ENCODE measurements at regions not wholly inside any gene's neighbourhood (a gene's known extent, or its start where the extent isn't known, plus 50 kb on each side); places are given as distances from the start of the nearest gene placed in this dataset.
A peak's percentile ranks its signal among the peaks of the same experiment; 100 is the strongest.
"Not testable (repeated sequence)": the region's sequence is repeated elsewhere in the genome, so short reads cannot be mapped to it uniquely, and the experiment has no call there.

DNA sequence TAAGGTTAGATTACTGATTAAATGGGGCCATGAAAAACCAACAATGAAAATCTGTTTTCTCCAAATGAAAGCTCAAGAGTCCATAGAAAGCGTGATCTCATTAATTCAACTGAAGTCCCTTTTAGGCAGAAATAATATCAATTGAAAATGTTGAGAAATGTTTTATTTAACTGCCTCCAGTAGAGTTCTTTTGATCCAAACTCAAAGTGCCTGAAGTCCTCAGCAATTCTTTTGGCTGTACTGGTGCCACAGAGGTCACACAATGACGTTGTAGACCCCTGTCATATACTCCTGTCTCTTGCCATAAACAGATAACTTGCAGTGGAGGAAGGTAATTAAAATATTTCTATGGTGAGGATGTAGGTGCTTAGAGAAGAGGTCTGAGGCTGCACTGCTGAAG is 1420.5 kb downstream of the CDH12 start:
- ATAC-seq (no peak), DNase-seq (ENCODE audit: missing footprints) (no peak)
- intact Hi-C loops (cut with DNase I), result no loop called here

DNA sequence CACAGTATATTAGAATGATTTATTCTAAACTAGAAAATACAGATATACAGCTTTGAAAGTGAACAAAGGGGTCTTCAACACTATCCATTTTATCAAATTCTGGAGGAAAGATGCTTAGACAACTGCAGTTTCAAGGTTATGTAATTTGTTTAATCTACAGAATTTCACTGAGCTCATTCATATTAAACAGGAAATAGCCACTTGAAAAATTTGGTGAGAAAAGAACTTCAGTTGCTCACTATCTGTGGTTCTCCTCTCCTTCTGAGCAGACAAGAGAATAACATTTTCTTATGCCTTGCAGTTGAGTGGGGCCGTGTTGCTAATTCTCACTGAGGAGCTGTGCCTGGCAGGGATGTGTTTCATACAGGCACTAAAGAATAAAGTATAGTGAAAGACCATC is 1428.2 kb downstream of the CDH12 start:
- ATAC-seq (no peak), DNase-seq (ENCODE audit: missing footprints) (no peak)
- intact Hi-C loops (cut with DNase I), result no loop called here

DNA sequence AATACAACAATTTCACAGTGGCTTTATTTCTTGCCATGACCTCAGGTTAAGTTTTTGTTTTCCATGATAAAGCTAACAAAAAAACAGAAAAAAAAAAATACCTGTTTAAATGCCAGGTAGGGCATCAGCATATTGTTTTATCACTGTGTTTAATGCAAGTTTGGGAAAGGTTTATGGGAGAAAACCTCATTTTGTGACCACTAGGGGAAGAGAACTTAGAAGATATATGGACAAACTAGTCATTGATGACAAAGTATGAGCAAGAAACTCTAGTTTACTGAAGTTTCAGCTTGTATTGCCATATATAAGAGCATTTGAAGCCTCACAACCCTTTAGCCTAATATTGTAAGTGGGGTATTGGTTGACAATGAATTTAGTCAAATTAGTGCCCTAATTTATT is 1431.4 kb upstream of the CDH18 start:
- intact Hi-C loops (cut with DNase I), result no loop called here
- no peak for ATAC-seq
- no peak for DNase-seq (ENCODE audit: missing footprints)

DNA sequence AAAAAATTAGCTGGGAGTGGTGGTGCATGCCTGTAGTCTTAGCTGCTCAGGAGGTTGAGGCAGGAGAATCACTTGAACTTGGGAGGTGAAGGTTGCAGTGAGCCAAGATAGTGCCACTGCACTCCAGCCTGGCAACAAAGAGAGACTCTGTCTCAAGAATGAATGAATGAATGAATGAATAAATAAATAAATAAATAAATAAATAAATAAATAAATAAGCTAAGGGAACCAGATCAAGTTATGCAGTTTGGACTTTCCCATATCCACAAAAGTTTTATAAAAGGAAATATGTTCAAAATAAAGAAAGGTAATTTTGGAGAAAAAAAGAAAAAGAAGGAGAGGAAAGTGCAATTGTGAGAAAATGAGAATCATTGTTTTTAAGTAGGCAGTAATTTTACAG is 1414.1 kb upstream of the CDH18 start:
- DNase-seq (ENCODE audit: missing footprints); intact Hi-C loops (cut with DNase I); ATAC-seq: not testable (repeated sequence)

DNA sequence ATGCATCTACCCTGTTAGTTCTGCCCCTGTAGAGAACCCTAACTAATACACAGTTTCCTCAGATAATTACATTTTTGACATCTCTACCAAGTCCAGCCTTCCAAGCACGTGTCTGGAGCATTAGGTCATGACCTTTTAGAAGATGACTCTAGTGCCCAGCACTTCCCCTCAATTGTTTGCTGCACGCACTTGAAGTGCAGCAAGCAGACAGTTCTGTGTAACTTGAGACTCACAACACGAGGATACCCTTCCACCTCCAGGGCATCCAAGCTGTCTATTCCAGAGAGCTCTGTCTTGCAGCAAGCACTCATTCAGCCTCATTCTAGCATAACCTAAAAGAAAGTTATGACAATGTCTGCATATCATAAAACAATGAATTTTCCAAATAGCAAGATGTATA is 1410.5 kb upstream of the CDH18 start:
- intact Hi-C loops (cut with DNase I), result no loop called here
- DNase-seq (ENCODE audit: missing footprints), result no peak
- ATAC-seq, result no peak

DNA sequence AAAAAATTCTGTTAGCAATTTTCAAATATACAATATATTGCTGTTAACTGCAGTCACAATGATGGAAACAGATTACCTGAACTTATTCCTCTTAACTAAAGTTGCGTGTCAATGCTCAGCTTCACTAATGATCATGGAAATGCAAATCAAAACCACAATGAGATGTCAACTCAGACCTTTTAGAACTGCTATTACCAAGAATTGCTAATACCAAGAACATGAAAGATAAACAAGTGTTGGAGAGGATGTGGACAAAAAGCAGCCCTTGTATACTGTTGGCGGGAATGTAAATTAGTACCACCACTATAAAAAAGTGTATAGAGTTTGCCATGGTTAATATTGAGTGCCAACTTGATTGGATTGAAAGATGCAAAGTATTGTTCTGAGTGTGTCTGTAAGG is 1409.7 kb upstream of the CDH18 start:
- DNase-seq (ENCODE audit: missing footprints) (no peak), ATAC-seq (no peak)
- intact Hi-C loops (cut with DNase I), result no loop called here

DNA sequence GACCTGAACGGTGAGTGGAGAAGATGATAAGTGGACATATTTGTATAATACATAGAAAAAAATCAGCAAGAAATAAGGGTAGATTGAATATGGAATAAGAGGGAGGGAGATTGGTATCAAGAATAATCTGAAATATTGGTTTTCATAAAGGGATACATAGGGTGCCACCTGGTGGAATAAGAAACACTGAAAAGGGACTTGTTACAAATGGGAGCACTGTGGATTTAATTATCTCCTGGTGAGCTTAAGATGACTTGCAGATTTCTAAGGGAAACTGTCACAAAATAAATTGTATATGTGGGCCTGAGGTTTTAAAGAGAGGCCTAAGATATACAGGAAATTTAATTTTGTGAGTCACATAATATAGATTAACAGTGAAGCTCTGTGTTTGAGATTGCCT is 1403.5 kb upstream of the CDH18 start:
- intact Hi-C loops (cut with DNase I), result no loop called here
- no peak for DNase-seq (ENCODE audit: missing footprints)
- ATAC-seq, result no peak

DNA sequence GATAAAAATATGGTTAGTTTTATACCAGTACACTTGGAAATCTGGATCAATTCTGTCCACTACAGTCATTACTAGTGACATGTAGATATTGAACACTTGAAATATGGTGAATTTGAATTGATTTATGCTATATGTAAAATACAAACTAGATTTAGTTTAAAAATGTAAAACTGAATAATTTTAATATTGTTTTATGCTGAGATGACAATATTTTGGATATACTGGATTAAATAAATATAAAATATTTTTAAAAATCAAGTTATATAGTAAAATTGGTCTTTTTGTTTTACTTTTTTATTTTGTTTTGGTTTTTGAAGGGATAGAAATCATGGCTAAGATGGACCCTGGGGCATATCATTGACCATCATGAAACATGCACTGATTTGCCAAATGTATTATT is 1372.8 kb upstream of the CDH18 start:
- ATAC-seq; intact Hi-C loops (cut with DNase I): not testable (repeated sequence)

DNA sequence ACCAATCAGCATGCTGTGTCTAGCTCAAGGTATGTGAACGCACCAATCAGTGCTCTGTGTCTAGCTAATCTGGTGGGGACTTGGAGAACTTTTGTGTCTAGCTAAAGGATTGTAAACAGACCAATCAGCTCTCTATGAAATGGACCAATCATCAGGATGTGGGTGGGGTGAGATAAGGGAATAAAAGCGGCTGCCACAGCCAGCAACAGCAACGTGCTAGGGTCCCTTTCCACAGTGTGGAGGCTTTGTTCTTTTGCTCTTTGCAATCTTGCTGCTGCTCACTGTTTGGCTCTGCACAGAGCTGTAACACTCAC is 1353.9 kb upstream of the CDH18 start:
- intact Hi-C loops (cut with DNase I); DNase-seq (ENCODE audit: missing footprints); ATAC-seq: not testable (repeated sequence)

More for the DNA sequence above, 1372.8 kb upstream of the CDH18 start:
- not testable (repeated sequence) for DNase-seq (ENCODE audit: missing footprints)

DNA sequence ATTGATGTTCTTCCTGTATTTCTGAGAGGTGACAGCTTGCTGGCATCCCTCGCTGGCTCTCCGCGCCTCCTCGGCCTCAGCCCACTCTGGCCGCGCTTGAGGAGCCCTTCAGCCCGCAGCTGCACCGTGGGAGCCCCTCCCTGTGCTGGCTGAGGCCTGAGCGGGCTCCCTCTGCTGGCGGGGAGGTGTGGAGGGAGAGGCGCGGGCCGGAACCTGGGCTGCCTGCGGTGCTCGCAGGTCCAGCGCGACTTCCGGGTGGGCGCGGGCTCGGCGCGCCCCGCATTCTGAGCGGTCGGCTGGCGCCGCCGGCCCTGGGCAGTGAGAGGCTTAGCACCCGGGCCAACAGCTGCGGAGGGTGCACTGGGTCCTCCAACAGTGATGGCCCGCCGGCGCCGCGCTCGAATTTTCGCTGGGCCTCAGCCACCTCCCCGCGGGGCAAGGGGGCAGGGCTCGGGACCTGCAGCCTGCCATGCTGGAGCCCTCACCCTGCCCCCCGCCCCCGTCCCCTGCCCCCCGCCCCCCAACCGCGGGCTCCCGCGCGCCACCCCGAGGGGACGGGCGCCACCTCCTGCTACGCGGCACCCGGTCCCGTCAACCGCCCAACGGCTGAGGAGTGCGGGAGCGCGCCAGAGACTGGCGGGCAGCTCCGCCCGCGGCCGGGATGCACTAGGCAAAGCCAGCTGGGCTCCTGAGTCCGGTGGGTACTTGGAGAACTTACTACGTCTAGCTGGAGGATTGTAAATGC is 1353.4 kb upstream of the CDH18 start:
- ATAC-seq; intact Hi-C loops (cut with DNase I): not testable (repeated sequence)
- DNase-seq (ENCODE audit: missing footprints), result peak; percentile 39

DNA sequence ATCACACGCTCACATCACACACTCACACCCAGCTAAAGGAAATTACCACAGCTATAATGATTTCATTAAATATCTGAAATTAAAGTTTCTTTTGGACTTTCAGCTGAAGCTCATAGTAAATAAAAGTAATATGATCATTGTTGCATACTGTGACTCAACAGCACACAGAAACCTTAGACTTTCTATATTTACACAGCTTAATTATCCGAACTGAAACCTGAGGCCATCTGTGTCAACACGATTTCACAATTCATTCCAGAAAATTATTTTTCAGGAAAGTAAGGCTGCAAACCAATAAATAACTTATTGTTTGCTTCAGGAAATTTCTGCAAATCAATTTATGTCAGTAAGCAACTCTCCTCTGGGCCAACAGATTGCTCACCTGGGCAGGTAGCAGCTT is 1352.2 kb upstream of the CDH18 start:
- ATAC-seq; intact Hi-C loops (cut with DNase I); DNase-seq (ENCODE audit: missing footprints): not testable (repeated sequence)

DNA sequence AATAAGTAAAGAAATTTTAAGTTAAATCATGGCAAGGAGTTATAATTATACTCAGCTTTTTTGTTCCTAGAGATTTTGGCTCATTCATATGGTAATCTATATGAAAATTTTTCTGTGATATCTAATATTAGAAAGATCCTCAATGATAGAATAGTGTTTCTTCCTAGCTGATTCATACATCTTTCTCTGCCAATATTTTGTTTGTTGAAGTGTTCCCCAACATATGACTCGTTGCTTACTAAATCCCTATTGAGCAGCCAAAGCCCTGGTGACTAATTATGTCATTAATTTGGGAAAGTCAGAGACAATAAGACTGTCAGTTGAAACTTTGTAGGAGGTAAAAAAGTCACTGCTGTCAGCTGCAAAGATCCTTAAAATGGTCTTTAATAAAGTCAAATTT is 1348.5 kb upstream of the CDH18 start:
- intact Hi-C loops (cut with DNase I); DNase-seq (ENCODE audit: missing footprints); ATAC-seq: not testable (repeated sequence)

DNA sequence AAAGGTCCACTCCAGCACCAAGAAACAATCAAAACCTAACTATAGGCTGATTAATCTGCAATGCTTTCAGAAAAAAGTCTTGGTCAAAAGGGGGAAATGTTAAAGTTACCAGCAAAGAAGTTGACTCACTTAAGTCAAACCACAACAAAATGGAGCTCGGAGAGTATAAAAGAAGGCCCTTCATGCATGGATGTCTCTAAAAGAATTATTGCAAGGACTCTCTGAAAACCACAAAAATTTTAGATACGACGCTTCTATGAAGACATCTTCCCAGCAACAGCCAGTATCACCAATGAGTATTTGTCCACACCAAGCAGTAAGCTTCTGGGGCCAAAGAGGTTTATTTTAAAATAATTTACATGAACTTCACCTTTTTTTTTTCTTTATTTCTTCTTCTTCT is 1327.4 kb upstream of the CDH18 start:
- intact Hi-C loops (cut with DNase I); DNase-seq (ENCODE audit: missing footprints); ATAC-seq: not testable (repeated sequence)

DNA sequence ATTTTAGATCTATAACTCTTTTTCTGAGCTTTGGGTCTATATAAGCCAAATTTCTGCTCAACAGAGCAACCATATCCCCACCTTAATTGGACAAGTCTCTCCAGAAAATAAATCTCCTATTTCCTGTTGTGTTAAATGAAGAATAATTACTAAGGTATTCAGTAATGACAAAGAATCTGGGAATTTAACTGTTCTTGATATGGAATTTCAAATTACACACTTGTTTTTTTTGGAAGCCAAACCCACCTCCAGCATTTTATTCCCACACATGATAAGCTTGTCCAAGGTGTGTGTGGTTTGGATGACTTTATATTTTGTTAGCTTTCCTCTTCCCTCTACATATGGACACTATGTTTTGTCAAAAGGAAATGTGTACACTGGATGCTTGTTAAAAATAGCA is 1313.2 kb upstream of the CDH18 start:
- ATAC-seq; intact Hi-C loops (cut with DNase I); DNase-seq (ENCODE audit: missing footprints): not testable (repeated sequence)

DNA sequence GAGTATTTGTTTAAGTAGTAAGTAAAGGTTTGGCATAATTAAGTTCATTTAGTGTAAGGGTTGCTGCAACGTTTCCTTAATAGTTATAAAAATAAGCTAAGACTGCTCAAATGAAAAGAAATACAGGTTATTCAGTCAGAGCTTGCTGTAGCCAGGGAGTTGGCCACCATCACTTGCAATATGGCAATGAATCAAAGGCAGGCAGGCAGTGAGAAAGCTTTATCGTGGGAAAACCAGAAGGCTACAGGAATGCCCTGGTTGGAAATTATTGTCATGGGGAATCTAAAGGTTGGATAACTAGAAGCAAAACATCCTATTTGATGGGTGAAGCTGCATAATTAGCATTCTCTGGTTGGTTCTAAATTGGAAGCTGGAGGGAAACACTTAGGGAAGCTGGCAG is 1286.4 kb upstream of the CDH18 start:
- DNase-seq (ENCODE audit: missing footprints); ATAC-seq; intact Hi-C loops (cut with DNase I): not testable (repeated sequence)

DNA sequence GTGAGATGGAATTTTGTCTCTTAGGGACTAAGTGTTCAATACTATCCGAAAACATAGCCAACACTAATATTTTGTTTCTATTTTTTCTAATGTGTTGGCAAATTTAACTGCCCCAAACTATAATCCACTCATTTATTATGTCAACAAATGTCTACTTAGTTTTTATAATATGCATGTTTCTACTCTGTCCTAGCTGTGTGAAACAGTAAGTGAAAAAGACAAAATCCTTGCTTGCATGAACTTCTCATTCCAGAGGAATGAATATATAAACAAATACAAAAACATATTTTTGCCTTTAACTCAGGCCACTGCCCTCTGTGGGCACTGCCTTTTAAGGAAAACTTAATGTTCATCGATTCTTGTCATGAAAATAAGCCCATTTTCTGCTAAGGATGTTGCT is 1275.4 kb upstream of the CDH18 start:
- DNase-seq (ENCODE audit: missing footprints) (no peak), ATAC-seq (no peak)
- intact Hi-C loops (cut with DNase I), result no loop called here

DNA sequence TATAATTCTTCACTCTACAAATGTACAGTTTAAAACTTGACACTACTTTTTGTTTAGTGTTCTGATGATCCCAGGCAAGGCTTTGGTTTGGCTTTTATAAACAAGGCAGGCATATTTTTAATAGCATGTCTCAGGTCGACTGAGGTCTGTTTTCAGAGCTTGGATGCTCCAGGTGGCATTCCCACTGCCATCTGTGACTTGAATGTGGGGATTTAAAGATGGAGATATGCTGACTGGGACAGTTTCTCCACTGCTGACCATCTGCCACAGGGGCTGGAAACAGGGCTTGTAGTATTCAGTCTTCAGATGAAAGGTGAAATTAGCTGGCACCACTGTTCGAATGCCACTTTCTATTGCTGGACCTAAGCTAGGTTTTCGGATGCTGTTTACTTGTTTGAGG is 1266.2 kb upstream of the CDH18 start:
- intact Hi-C loops (cut with DNase I), result no loop called here
- ATAC-seq (no peak), DNase-seq (ENCODE audit: missing footprints) (no peak)

DNA sequence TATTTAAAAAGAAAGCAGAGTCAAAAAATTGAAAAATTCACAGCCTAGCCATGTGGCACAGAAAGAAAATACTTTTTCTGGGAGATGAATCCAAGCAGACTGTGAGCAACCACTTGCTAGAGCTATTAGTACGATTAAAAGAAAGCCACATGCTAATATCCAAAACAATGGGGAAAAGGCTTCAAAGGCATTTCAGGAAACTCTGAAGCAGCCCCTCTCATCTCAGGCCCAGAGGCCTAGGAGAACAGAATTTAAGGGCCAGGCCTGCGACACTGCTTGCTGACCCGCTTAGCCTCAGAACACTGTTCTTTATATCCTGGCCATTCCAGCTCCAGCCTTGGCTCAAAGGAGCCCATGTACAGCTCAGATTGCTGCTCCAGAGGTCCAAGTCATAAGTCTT is 1257.0 kb upstream of the CDH18 start:
- no peak for ATAC-seq
- intact Hi-C loops (cut with DNase I), result no loop called here
- DNase-seq (ENCODE audit: missing footprints), result no peak

DNA sequence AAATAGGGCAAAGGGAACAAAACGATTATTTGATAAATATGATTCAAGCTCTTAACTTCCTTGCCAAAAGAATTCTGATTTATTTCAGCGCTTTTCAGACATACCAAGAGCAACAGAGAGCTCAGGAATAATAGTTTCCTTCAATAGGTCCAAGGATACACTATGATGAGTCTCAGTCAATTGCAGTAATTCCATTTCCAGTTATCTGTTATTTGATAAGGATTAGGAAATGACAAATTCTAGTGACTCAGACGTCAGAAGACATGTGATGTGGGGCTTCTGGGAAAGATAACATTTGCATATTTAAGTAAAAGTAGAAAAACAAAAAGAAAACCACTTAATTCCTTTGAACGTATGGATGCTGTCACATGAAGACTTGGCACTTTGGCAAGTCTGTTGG is 1250.8 kb upstream of the CDH18 start:
- ATAC-seq (no peak), DNase-seq (ENCODE audit: missing footprints) (no peak)
- intact Hi-C loops (cut with DNase I), result no loop called here

DNA sequence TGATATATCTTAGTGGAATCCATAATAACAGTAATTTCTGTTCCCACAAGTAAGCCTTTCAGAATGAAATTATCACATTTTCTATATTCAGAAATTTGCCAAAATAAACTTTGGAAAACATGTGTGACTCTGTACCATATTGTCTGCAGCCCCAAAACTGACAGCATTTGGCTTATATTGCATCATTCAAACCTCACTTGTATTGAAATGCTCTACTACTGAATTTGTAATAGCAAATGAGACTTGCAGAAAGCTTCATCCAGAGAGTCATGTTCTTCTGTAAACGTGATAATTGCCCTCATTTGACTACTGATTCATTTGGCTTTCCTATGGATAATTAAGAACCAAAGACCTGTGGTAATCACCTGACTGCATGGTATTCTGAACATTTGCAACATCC is 1249.5 kb upstream of the CDH18 start:
- no peak for DNase-seq (ENCODE audit: missing footprints)
- ATAC-seq, result no peak
- intact Hi-C loops (cut with DNase I), result no loop called here

DNA sequence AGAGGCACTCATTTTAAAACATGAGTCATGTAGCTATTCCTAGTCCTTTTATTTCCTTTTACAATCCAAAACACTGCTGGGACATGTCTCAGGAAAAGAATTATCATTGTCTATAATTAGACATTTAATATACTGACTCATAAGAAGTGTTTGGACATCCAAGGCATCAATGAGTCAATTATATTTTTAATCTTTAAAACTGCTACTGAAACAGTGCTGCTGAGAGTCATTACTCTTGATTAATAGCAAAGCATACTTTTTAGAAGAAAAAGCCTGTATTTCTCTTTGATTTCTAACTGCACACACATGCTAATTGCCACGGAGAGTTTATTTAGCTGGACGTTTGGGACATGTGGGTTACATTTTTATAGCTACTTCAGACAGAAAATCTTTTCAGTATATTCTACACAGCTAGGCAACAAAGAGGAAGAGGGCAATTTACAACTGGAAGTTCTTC is 1249.0 kb upstream of the CDH18 start:
- intact Hi-C loops (cut with DNase I), result no loop called here
- ATAC-seq, result no peak
- DNase-seq (ENCODE audit: missing footprints), result no peak

Measured in Right ventricle myocardium inferior (tissue), 1 donor.